Gastrocnemius medialis (tissue), 4 donors: ENCODE measurements at regions not wholly inside any gene's neighbourhood (a gene's known extent, or its start where the extent isn't known, plus 50 kb on each side); places are given as distances from the start of the nearest gene placed in this dataset.

Source experiments
- POLR2A ChIP-seq, 2 donors: fragments of 450-650 bp; IDR thresholded peaks; one replicate each; pipeline ENCODE4 v1.6.1; 2017; ENCODE audit warnings: antibody characterized with exemption in 2 of 2, mild to moderate bottlenecking in 2 of 2, moderate library complexity in 2 of 2
- TF ChIP-seq, protein P1 (sequence below), 5 experiments: fragments of 450-650 bp in 3 of 5; fragments of 200-600 bp in 2 of 5; sonication (generic) in 2 of 5; IDR thresholded peaks in 4 of 5; conservative IDR thresholded peaks in 1 of 5; 1 replicate in 4 of 5; 2 replicates in 1 of 5; pipeline ENCODE4 v1.5.1; 2016 to 2019; ENCODE audit warnings: antibody characterized with exemption in 5 of 5, mild to moderate bottlenecking in 3 of 5, moderate library complexity in 3 of 5

DNA sequence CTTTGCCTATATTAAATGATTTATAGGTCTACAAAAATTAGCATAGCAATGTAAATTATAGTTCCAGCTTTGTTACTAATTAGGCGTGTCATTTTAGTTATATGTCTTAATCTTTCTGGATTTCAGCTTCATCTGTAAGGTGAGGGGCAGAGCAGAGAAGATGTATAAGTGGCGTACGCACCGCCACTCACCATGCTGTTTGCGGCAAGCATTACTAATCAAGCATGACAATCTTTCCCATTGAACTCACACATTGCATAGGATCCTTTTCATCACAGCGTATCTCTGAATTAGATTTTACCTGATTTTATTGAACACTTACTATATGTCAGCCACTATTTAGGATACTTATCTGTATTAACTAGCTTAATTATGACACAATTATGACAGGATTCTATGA lies 183.6 kb upstream of the DLGAP1 start:
- TF ChIP-seq POLR2A (IDR thresholded peaks at IDR 0.05) = no peak
- TF ChIP-seq, protein P1, sequence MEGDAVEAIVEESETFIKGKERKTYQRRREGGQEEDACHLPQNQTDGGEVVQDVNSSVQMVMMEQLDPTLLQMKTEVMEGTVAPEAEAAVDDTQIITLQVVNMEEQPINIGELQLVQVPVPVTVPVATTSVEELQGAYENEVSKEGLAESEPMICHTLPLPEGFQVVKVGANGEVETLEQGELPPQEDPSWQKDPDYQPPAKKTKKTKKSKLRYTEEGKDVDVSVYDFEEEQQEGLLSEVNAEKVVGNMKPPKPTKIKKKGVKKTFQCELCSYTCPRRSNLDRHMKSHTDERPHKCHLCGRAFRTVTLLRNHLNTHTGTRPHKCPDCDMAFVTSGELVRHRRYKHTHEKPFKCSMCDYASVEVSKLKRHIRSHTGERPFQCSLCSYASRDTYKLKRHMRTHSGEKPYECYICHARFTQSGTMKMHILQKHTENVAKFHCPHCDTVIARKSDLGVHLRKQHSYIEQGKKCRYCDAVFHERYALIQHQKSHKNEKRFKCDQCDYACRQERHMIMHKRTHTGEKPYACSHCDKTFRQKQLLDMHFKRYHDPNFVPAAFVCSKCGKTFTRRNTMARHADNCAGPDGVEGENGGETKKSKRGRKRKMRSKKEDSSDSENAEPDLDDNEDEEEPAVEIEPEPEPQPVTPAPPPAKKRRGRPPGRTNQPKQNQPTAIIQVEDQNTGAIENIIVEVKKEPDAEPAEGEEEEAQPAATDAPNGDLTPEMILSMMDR (IDR thresholded peaks at IDR 0.05 in 4 of 5, conservative IDR thresholded peaks at IDR 0.05 in 1 of 5) = no peak
